GM12878 (cell line): ENCODE measurements at regions not wholly inside any gene's neighbourhood (a gene's known extent, or its start where the extent isn't known, plus 50 kb on each side); places are given as distances from the start of the nearest gene placed in this dataset.
"Not testable (repeated sequence)": the region's sequence is repeated elsewhere in the genome, so short reads cannot be mapped to it uniquely, and the experiment has no call there.

Experiments
- ATAC-seq: fragments of 200-7000 bp; cut with Tn5 transposase; 3 replicates; pipeline ENCODE4 v1.9.1; 2020; ENCODE audit warnings: mild to moderate bottlenecking, moderate library complexity
- BruUV-seq: library from RNA; stranded (reverse); fragments of 400-500 nt; replicated peaks from 2 replicates; lab custom pipeline; 2021; lab: Mats Ljungman, UMichigan
- CTCF ChIA-PET: fragments of 300-600 bp; sonication (Branson Sonifier 250); formaldehyde crosslinking; extraction: SDS; loops from one replicate; lab custom pipeline; 2021; ENCODE audit warnings: inconsistent platforms; lab: Yijun Ruan, JAX
- POLR2A ChIA-PET: fragments of 350-600 bp; formaldehyde crosslinking; extraction: SDS; loops from one replicate; lab custom pipeline; 2021; ENCODE audit warnings: inconsistent platforms; lab: Charles Lee
- RAD21 ChIA-PET: fragments of 300-600 bp; sonication (Branson Sonifier 250); formaldehyde crosslinking; loops from one replicate; lab custom pipeline; 2023; ENCODE audit warnings: antibody characterized with exemption; ENCODE audit not compliant: unreplicated experiment; lab: Charles Lee
- SMC1A ChIA-PET: fragments of 300-600 bp; sonication (Branson Sonifier 250); formaldehyde crosslinking; loops from one replicate; lab custom pipeline; 2023; ENCODE audit not compliant: unreplicated experiment, uncharacterized antibody; lab: Charles Lee
- DNase-seq: peaks from one replicate; pipeline ENCODE4 v3.0.0-alpha.2; 2011; ENCODE audit warnings: low read depth, low spot score
- FAIRE-seq: peaks from 3 replicates; lab custom pipeline; 2011; peaks lifted over from hg19 to GRCh38; lab: Jason Lieb, UNC
- H2AFZ ChIP-seq: 2 replicates; pipeline ENCODE4 v1.6.0; 2011; ENCODE audit warnings: low read depth, low read length, control low read depth; ENCODE audit not compliant: control insufficient read depth
- H3K27ac ChIP-seq: 2 replicates; pipeline ENCODE4 v1.5.1; 2011; ENCODE audit warnings: control low read depth; ENCODE audit not compliant: control insufficient read depth, insufficient read depth
- H3K27me3 ChIP-seq, 2 experiments: replicated peaks in 1 of 2; 2 replicates each; pipeline versions ENCODE4 v1.6.0 to v1.6.1; 2011; ENCODE audit warnings: low read length in 1 of 2; ENCODE audit not compliant: control insufficient read depth in 2 of 2, insufficient read depth in 2 of 2
- H3K36me3 ChIP-seq, 2 experiments: 2 replicates each; pipeline ENCODE4 v1.5.1; 2011; ENCODE audit warnings: low read length in 1 of 2; ENCODE audit not compliant: control insufficient read depth in 2 of 2, insufficient read depth in 2 of 2
- H3K4me1 ChIP-seq: 2 replicates; pipeline ENCODE4 v1.6.1; 2011; ENCODE audit warnings: mild to moderate bottlenecking, low read length, moderate library complexity, mixed read lengths; ENCODE audit not compliant: control insufficient read depth, insufficient read depth
- H3K4me2 ChIP-seq: 2 replicates; pipeline ENCODE4 v1.6.0; 2011; ENCODE audit warnings: control low read depth; ENCODE audit not compliant: control insufficient read depth, insufficient read depth
- H3K4me3 ChIP-seq: fragments of 200-600 bp; sonication (generic); 2 replicates; pipeline ENCODE4 v1.5.1; 2016
- H3K79me2 ChIP-seq: 2 replicates; pipeline ENCODE4 v1.6.0; 2011; ENCODE audit warnings: low read length; ENCODE audit not compliant: control insufficient read depth, insufficient read depth
- H3K9ac ChIP-seq: 2 replicates; pipeline ENCODE4 v1.8.0; 2011; ENCODE audit warnings: low read length, control low read depth, mixed read lengths; ENCODE audit not compliant: control insufficient read depth, insufficient read depth
- H3K9me3 ChIP-seq: replicated peaks from 3 replicates; pipeline ENCODE4 v1.5.1; 2011; ENCODE audit warnings: mild to moderate bottlenecking, low read length; ENCODE audit not compliant: control insufficient read depth, insufficient read depth
- H4K20me1 ChIP-seq: 2 replicates; pipeline ENCODE4 v1.6.0; 2011; ENCODE audit not compliant: control insufficient read depth, insufficient read depth
- CEBPB ChIP-seq, 2 experiments: fragments of 150-350 bp in 1 of 2; IDR thresholded peaks; 2 replicates each; pipeline ENCODE4 v1.6.1; 2012 to 2014; ENCODE audit warnings: low read depth in 2 of 2, low read length in 2 of 2, borderline replicate concordance in 1 of 2, inconsistent platforms in 1 of 2
- FOXM1 ChIP-seq: IDR thresholded peaks from 2 replicates; pipeline ENCODE4 v1.6.1; 2012; ENCODE audit warnings: low read depth, mild to moderate bottlenecking, inconsistent platforms, low read length, moderate library complexity
- POLR2A ChIP-seq: IDR thresholded peaks from 2 replicates; pipeline ENCODE4 v1.6.1; 2011; ENCODE audit warnings: low read depth, mild to moderate bottlenecking, low read length
- RUNX3 ChIP-seq: IDR thresholded peaks from 2 replicates; pipeline ENCODE4 v1.6.1; 2012; ENCODE audit warnings: low read length, inconsistent platforms
- SMARCA5 ChIP-seq: fragments of 450-650 bp; IDR thresholded peaks from 2 replicates; pipeline ENCODE4 v1.6.1; 2017; ENCODE audit warnings: mild to moderate bottlenecking
- SPI1 ChIP-seq: IDR thresholded peaks from 2 replicates; pipeline ENCODE4 v1.6.1; 2011; ENCODE audit warnings: low read depth, mild to moderate bottlenecking, low read length, moderate library complexity, borderline replicate concordance; ENCODE audit not compliant: insufficient read depth
- SRF ChIP-seq, 2 experiments: IDR thresholded peaks; 2 replicates each; pipeline ENCODE4 v1.6.1; 2011; ENCODE audit warnings: low read depth in 2 of 2, low read length in 2 of 2, mild to moderate bottlenecking in 1 of 2, moderate library complexity in 1 of 2
- USF2 ChIP-seq: IDR thresholded peaks from 2 replicates; pipeline ENCODE4 v1.6.1; 2011; ENCODE audit warnings: low read depth, low read length, improper control_type of control experiment, borderline replicate concordance
- ZZZ3 ChIP-seq: IDR thresholded peaks from 2 replicates; pipeline ENCODE4 v1.6.1; 2011; ENCODE audit warnings: low read depth; ENCODE audit not compliant: control insufficient read depth, insufficient read length
- WGBS: methylation state at CpG from one replicate; pipeline ENCODE4 v1.1.6; 2016; ENCODE audit warnings: low lambda C conversion rate; ENCODE audit not compliant: insufficient replicate concordance, insufficient coverage; ENCODE audit errors: missing lambda C conversion rate; 5-methylcytosine and 5-hydroxymethylcytosine counted together
- in situ Hi-C: fragments of 300-500 bp; cut with MboI; formaldehyde crosslinking; loops from 9 replicates; pipeline ENCODE4 v1.14.3; 2018; ENCODE audit warnings: mixed read lengths
- intact Hi-C: fragments of 100-400 bp; cut with micrococcal nuclease; formaldehyde crosslinking; loops from one replicate; pipeline ENCODE4 v1.14.2; 2022; ENCODE audit not compliant: unreplicated experiment

DNA sequence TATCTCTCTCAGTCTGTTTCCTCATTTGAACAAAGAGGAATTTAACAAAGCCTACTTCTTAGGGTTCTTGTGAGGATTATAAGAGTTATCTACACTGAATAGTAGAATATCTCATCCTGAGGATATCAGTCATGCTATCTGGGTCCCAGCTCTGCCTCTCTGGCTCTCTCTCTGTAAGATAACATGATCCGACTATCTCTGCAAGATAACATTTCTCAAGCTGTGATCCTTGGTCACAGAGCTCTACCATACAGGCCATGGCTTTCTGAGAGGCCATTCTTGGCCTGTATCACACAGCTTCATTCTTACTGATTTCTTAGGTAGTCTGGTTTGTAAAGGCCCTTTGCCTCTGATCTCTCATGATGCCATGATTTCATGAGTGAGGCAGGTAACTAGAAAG, 71.0 kb upstream of the TRABD2B start (continued):
- no peak for TF ChIP-seq RUNX3
- TF ChIP-seq USF2, result no peak
- TF ChIP-seq CEBPB (IDR thresholded peaks at IDR 0.05; ENCODE audit: borderline replicate concordance in 1 of 2, low read depth in 2 of 2, low read length in 2 of 2), result no peak

GRCh38 chr1:48066936-48067335, 69.8 kb upstream of the TRABD2B start:
- CTCF ChIA-PET, result no interaction called here
- H4K20me1 ChIP-seq, result no peaks in the 10 kb centered on the region
- POLR2A ChIA-PET, result no interaction called here

DNA sequence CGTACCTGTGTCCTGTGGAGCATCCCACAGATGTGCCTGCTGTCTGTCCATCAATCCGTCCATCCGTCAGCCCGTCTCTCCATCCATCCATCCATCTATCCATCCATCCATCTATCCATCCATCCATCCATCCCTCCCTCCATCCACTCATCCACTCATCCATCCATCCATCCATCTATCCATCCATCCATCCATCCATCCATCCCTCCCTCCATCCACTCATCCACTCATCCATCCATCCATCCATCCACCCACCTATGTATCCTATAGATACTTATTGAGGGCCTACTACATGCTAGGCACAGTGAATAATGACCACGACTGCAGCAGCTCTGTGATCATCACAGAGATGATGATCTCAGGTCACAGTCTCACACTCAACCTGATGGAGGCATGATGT, 67.5 kb upstream of the TRABD2B start:
- H3K9ac ChIP-seq, H3K9me3 ChIP-seq, CTCF ChIA-PET, FAIRE-seq, H4K20me1 ChIP-seq, POLR2A ChIA-PET, H3K79me2 ChIP-seq, H3K4me1 ChIP-seq, H3K4me2 ChIP-seq, ATAC-seq, H3K4me3 ChIP-seq, SMC1A ChIA-PET, H2AFZ ChIP-seq, H3K27me3 ChIP-seq, H3K27ac ChIP-seq, BruUV-seq, DNase-seq, RAD21 ChIA-PET, H3K36me3 ChIP-seq, in situ Hi-C loops: not testable (repeated sequence)
- 15% methylated on average over 5 of the region's 5 CpGs for WGBS
- intact Hi-C loops, result loop anchor here (10.0 kb wide), 1 partner anchor 330 kb away; no protein-coding TSS in a partner anchor

More at GRCh38 chr1:48066936-48067335, 69.8 kb upstream of the TRABD2B start:
- Histone ChIP-seq H3K4me2 (no peak overlapping the region), H3K36me3 (no peaks in the 10 kb centered on the region), H3K27me3 (no peaks in the 10 kb centered on the region), H3K4me3 (no peak overlapping the region), H3K79me2 (no peaks in the 10 kb centered on the region), H3K9me3 (no peaks in the 10 kb centered on the region), H3K9ac (no peak overlapping the region), H3K4me1 (no peaks in the 10 kb centered on the region), H3K27ac (no peak overlapping the region), H2AFZ (no peak overlapping the region)
- ATAC-seq, result no peak
- WGBS, result 38% methylated on average over 4 of the region's 4 CpGs
- RAD21 ChIA-PET, result interaction anchor here (1.4 kb wide), 1 partner anchor 68 kb away, joined by 3 read pairs; no protein-coding TSS in a partner anchor
- no TSS peak for BruUV-seq
- DNase-seq, result no peak
- intact Hi-C loops (loop anchor here (10.0 kb wide), 1 partner anchor 332 kb away; no protein-coding TSS in a partner anchor), in situ Hi-C loops (no loop called here)
- FAIRE-seq, result no peak
- no peak for TF ChIP-seq SMARCA5
- TF ChIP-seq FOXM1, result no peak
- no peak for TF ChIP-seq SRF (IDR thresholded peaks at IDR 0.05; ENCODE audit: low read depth in 2 of 2, low read length in 2 of 2)
- no peak for TF ChIP-seq SPI1
- no peak for TF ChIP-seq ZZZ3
- TF ChIP-seq POLR2A, result no peak
- SMC1A ChIA-PET, result no interaction called here
